ENCODE measurements at regions not wholly inside any gene's neighbourhood (a gene's known extent, or its start where the extent isn't known, plus 50 kb on each side); places are given as distances from the start of the nearest gene placed in this dataset.

DNA sequence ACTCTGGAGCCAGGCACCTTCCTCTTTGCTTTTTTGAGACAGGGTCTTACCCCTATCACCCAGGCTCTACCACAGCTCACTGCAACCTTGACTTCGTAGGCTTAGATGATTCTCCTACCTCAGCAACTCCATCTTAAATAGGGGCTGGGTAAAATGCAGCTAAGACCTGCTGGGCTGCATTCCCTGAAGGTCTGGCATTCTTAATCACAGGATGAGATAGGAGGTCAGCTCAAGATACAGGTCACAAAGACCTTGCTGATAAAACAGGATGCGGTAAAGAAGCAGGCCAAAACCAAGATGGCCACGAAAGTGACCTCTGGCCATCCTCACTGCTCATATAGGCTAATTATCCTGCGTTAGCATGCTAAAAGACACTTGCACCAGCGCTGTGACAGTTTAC is 770.8 kb upstream of the PRKX start (continued):
- TF ChIP-seq, protein P1, sequence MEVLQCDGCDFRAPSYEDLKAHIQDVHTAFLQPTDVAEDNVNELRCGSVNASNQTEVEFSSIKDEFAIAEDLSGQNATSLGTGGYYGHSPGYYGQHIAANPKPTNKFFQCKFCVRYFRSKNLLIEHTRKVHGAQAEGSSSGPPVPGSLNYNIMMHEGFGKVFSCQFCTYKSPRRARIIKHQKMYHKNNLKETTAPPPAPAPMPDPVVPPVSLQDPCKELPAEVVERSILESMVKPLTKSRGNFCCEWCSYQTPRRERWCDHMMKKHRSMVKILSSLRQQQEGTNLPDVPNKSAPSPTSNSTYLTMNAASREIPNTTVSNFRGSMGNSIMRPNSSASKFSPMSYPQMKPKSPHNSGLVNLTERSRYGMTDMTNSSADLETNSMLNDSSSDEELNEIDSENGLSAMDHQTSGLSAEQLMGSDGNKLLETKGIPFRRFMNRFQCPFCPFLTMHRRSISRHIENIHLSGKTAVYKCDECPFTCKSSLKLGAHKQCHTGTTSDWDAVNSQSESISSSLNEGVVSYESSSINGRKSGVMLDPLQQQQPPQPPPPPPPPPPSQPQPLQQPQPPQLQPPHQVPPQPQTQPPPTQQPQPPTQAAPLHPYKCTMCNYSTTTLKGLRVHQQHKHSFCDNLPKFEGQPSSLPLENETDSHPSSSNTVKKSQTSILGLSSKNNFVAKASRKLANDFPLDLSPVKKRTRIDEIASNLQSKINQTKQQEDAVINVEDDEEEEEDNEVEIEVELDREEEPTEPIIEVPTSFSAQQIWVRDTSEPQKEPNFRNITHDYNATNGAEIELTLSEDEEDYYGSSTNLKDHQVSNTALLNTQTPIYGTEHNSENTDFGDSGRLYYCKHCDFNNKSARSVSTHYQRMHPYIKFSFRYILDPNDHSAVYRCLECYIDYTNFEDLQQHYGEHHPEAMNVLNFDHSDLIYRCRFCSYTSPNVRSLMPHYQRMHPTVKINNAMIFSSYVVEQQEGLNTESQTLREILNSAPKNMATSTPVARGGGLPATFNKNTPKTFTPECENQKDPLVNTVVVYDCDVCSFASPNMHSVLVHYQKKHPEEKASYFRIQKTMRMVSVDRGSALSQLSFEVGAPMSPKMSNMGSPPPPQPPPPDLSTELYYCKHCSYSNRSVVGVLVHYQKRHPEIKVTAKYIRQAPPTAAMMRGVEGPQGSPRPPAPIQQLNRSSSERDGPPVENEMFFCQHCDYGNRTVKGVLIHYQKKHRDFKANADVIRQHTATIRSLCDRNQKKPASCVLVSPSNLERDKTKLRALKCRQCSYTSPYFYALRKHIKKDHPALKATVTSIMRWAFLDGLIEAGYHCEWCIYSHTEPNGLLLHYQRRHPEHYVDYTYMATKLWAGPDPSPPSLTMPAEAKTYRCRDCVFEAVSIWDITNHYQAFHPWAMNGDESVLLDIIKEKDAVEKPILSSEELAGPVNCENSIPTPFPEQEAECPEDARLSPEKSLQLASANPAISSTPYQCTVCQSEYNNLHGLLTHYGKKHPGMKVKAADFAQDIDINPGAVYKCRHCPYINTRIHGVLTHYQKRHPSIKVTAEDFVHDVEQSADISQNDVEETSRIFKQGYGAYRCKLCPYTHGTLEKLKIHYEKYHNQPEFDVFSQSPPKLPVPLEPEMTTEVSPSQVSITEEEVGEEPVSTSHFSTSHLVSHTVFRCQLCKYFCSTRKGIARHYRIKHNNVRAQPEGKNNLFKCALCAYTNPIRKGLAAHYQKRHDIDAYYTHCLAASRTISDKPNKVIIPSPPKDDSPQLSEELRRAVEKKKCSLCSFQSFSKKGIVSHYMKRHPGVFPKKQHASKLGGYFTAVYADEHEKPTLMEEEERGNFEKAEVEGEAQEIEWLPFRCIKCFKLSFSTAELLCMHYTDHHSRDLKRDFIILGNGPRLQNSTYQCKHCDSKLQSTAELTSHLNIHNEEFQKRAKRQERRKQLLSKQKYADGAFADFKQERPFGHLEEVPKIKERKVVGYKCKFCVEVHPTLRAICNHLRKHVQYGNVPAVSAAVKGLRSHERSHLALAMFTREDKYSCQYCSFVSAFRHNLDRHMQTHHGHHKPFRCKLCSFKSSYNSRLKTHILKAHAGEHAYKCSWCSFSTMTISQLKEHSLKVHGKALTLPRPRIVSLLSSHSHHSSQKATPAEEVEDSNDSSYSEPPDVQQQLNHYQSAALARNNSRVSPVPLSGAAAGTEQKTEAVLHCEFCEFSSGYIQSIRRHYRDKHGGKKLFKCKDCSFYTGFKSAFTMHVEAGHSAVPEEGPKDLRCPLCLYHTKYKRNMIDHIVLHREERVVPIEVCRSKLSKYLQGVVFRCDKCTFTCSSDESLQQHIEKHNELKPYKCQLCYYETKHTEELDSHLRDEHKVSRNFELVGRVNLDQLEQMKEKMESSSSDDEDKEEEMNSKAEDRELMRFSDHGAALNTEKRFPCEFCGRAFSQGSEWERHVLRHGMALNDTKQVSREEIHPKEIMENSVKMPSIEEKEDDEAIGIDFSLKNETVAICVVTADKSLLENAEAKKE (CRISPR knock-in tag; IDR thresholded peaks at IDR 0.05), result no peak
- TF ChIP-seq CREB1 (CRISPR knock-in tag; IDR thresholded peaks at IDR 0.05; ENCODE audit: low read depth) (no peak), EZH2phosphoT487 (IDR thresholded peaks at IDR 0.05; ENCODE audit: unreplicated experiment) (no peak)
- TF ChIP-seq, protein P2, sequence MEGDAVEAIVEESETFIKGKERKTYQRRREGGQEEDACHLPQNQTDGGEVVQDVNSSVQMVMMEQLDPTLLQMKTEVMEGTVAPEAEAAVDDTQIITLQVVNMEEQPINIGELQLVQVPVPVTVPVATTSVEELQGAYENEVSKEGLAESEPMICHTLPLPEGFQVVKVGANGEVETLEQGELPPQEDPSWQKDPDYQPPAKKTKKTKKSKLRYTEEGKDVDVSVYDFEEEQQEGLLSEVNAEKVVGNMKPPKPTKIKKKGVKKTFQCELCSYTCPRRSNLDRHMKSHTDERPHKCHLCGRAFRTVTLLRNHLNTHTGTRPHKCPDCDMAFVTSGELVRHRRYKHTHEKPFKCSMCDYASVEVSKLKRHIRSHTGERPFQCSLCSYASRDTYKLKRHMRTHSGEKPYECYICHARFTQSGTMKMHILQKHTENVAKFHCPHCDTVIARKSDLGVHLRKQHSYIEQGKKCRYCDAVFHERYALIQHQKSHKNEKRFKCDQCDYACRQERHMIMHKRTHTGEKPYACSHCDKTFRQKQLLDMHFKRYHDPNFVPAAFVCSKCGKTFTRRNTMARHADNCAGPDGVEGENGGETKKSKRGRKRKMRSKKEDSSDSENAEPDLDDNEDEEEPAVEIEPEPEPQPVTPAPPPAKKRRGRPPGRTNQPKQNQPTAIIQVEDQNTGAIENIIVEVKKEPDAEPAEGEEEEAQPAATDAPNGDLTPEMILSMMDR (conservative IDR thresholded peaks at IDR 0.05; ENCODE audit: low read depth in 2 of 2), result no peak

DNA sequence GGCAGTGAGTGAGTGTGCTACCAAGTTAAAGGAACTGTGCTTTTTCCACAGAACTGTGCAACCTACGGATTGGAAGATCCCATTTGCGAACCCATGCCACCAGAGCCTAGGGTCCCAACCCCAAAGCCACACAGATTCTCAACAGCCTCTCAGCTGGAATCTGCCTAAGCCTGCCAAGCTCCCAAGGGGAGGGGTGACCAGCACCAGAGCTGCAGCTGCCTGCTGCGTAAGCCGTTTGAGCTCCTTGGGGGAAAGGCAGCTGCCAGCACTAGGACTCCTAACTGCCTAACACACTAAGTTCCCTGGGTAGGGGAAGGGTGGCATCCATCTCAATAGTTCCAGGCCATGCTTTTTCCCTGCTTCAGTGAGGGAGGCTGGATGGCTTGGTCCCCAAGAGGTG is 738.1 kb upstream of the PRKX start:
- Mint-ChIP-seq H3K4me1 (peaks cover 6% of the 10 kb centered on the region; the same call in 2 of the 3 replicates), H3K27ac (no peak overlapping the region), H3K4me3 (no peak overlapping the region), H3K36me3 (ENCODE audit: low read depth) (peaks cover 24% of the 10 kb centered on the region; the same call in 2 of the 3 replicates), H3K9me3 (peaks cover 21% of the 10 kb centered on the region), H3K27me3 (ENCODE audit: insufficient read depth, low read depth, poor library complexity) (no peaks in the 10 kb centered on the region)
- no peak for DNase-seq (ENCODE audit: low spot score)
- no peaks in the 10 kb centered on the region for H3F3A ChIP-seq (replicated peaks; ENCODE audit: low read depth)
- no peak overlapping the region for H3K27ac ChIP-seq (ENCODE audit: low read depth)
- no peak overlapping the region for H3K4me2 ChIP-seq
- H3K27me3 ChIP-seq (ENCODE audit: insufficient read depth), result no peaks in the 10 kb centered on the region
- no peaks in the 10 kb centered on the region for H3K9me2 ChIP-seq (ENCODE audit: insufficient read depth)
- no peak for ATAC-seq
- no peak overlapping the region for H2AFZ ChIP-seq
- no peaks in the 10 kb centered on the region for H3K36me3 ChIP-seq (ENCODE audit: insufficient read depth)
- H3K4me3 ChIP-seq, result no peak overlapping the region
- no peaks in the 10 kb centered on the region for H3K79me2 ChIP-seq (replicated peaks; ENCODE audit: insufficient read depth)
- H4K20me1 ChIP-seq (replicated peaks; ENCODE audit: insufficient read depth), result no peaks in the 10 kb centered on the region
- H3K4me1 ChIP-seq (ENCODE audit: insufficient read depth), result no peaks in the 10 kb centered on the region
- TF ChIP-seq REST (IDR thresholded peaks at IDR 0.05; ENCODE audit: unreplicated experiment) (no peak), NANOG (IDR thresholded peaks at IDR 0.05; ENCODE audit: borderline replicate concordance) (no peak), ZNF114 (CRISPR knock-in tag; IDR thresholded peaks at IDR 0.05) (no peak), POLR2AphosphoS5 (IDR thresholded peaks at IDR 0.05; ENCODE audit: low read depth) (no peak), JUNB (IDR thresholded peaks at IDR 0.05; ENCODE audit: unreplicated experiment) (no peak), STAT1 (IDR thresholded peaks at IDR 0.05; ENCODE audit: unreplicated experiment) (no peak), ETS1 (IDR thresholded peaks at IDR 0.05) (no peak)
- TF ChIP-seq, protein P2 (conservative IDR thresholded peaks at IDR 0.05; ENCODE audit: low read depth in 2 of 2), result no peak
